GM18861 (cell line): ENCODE measurements at regions not wholly inside any gene's neighbourhood (a gene's known extent, or its start where the extent isn't known, plus 50 kb on each side); places are given as distances from the start of the nearest gene placed in this dataset.

Source experiments
- ATAC-seq: cut with Tn5 transposase; IDR thresholded peaks from one replicate; pipeline ENCODE4 v1.9.1; 2021; ENCODE audit not compliant: unreplicated experiment

GRCh38 chr6:119482850-119483285 lies 133.3 kb upstream of the MAN1A1 start:
- ATAC-seq = no peak

- no peak for ATAC-seq
These were observed 132.4 kb upstream of the MAN1A1 start for GRCh38 chr6:119481976-119482375.

DNA sequence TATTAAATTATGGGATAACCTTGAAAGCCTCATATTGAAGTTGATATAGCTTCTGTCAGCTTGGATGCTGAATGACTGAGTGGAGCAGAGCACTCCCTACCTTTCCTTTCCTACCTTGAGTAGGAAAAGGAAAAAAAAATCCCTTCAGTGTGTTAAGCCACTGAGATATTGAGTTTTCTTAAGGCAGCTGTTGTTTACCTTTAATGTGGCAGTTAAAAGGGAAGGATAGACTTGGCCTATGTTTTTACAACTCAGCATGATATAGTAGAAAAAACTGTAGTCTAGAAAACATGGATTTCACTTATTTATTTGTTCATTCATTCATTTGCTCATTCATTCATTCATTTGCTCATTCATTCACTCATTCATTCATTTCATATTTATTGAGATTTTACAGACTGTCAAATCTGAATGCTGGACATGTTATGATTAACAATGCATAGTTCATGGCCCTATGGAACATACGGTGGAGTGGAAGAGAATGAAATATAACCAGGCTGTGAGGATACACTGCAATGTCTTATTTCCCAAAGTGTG lies 131.5 kb upstream of the MAN1A1 start:
- no peak for ATAC-seq

DNA sequence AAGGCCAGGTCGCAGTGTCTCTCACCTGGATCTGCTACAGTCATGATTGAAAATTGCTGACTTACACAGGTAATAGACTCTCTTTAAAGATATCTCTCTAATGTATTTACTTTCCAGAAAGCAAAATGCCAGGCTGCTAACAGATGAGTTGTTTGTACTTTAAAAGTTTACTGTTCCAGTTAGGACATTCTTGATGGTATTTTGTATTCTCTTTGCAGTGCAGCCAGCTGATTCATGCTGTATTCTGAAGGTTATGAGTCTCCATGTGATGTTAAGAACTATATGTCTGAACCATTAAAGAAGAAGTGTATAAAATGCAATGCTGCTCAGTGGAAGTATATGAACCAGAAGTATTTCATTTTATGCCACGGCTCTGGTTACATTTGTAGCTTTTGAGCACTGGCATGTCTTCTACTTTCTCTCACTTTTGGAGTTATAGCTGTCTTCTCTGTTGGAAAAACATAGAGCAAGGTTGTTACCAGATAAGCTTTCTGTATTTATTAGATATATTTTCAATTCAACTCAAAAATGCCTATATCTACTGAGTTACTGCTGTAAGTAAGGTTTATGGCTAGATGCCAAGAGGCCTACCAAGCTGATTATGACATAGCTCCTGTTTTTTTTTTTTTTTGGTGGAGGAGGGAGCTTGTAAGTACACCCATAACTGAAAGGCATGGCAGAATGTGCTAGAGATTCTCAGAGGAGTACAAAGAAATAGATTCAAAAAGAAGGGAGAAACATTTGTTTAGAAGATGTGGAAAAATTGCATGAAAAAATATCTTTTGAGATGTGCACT lies 130.5 kb upstream of the MAN1A1 start:
- ATAC-seq = no peak

DNA sequence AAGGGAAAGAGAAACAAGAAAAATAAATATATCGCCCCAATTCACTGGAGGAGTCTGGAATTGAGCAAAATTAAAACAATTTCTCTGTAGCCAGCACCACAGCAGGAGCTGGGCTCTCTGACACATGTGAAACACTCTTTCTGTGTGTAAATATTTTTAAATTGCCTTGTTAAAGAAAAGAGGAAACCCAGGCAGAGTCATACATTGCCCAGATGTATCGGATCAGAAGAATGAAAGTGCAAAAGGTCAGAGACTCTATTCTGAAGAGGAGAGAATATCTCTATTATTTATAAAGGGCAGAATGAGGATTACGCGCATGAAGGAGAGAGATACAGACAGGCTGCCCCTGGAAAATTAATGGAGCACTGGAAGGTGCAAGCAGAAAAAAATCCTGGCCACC lies 127.0 kb upstream of the MAN1A1 start:
- ATAC-seq = peak; percentile 83

DNA sequence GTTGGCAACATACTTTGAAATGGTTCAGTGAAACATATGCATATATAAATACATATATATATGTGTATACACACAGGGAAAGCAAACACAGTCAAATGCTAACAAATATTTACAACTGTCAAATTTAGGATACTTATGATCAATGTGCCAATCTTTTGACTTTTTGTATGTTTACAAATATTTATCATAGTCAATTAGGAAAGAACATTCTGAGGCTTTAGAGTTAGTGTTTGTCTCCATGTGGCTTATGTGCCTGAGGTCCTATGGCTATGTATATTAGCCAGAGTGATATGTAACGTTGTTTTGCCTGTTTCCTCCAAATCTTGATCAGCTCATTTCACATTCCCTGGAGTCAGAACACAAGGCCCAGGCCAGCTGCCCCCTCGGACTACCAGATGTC lies 126.5 kb upstream of the MAN1A1 start:
- no peak for ATAC-seq

GRCh38 chr6:119470893-119471542 lies 121.5 kb upstream of the MAN1A1 start:
- ATAC-seq = no peak

DNA sequence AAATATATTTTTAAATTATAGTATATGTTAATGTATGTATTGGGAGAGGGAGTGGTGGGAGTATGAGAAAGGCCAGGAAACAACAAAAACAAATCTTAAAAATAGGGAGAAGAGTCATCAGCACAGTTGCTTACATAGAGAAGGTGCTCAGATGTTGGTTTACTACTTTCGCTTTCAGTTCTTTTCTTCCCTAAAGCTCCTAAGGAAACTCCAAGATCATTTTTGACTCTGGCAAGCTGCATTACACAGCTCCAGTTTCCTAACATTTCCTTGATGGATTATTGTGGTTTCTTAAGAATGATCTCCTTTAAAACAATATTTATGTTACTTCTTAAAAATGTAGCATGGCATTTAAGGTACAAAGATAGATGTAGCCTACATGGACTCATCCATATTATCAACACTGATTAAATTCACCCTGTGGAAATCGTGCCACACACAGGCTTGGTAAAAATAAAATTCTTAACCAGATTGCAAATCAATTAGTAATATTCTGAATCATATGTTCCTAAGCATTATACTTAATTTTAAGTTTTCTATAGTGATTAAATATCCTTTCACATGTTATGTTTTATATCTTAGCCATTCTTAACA lies 118.0 kb upstream of the MAN1A1 start:
- ATAC-seq = no peak

DNA sequence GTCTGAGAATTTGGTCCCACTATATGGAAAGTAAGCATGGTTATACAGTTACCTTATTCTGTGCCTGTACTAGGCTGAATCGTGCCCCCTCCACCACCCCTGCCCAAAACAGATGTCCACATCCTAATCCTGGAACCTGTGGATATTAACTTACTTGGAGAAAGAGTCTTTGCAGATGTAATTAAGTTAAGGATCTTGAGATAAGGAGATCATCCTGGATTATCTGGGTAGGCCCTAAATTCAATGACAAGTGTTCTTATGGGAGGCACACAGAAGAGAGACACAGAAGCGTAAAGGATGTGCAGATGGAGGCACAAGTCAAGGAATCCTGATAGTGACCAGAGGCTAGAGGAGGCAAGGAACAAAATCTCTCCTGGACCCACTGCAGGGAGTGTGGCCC lies 116.7 kb upstream of the MAN1A1 start:
- no peak for ATAC-seq

DNA sequence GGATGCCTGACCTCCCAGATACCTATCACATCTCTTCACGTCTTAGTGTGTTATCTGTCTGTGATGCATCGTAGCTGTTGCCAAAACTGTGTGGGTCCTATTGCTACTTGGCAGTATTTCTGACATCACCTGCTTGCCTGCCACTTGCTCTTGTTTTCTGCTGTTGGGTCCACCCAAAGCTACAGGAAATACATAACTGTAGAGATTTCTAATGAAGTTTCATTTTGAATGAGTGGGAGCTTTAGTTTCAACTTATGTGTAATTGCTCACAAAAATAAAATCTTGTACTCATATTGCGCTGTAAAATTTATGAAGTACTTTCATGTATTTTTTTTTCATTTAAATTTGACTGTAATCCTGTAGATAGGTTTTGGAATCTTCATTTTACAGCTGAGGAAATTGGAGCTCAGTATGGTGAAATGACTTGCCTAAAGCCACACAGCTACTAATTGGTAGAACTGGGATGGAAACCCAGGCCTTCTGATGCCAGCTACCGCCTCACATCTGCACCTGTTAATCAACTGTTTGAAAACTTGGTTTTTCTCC lies 113.6 kb upstream of the MAN1A1 start:
- ATAC-seq = peak; percentile 85

DNA sequence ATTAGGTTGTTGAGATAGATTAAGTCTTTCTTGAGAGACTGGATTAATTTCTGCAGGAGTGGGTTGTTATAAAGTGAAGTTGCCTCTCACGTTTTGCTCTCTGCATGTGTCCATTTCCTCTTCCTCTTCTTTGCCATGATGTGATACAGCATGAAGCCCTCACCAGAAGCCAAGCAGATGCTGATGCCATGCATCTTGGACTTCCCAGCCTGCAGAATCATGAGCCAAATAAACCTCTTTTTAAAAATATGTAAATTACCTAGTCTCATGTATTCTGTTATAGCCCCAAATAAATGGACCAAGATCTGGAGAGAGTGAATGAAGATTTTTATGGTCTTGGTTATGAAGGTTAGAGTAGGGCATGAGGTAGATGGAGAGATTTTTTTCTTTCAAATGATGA lies 111.6 kb upstream of the MAN1A1 start:
- no peak for ATAC-seq

- ATAC-seq = peak; percentile 79
These were observed 109.8 kb upstream of the MAN1A1 start for GRCh38 chr6:119459207-119459974.

DNA sequence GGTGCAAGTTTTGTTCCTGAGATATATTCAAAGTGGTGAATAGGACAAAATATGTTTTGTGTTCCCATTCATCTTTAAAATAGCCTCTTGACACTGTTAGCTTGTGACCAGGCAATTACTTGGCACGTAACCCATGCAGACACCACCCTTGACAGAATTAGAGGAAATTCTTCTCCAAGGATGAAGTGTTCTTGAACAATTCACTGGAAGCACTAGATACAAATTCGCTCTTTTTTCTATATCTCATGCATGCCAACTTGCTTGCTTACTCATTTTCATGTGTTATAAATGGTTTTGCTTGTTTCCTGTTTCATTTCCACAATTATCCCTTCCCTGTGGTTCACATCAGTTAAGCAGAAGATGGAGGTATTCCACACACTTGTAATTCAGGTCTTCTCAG lies 105.2 kb upstream of the MAN1A1 start:
- no peak for ATAC-seq

DNA sequence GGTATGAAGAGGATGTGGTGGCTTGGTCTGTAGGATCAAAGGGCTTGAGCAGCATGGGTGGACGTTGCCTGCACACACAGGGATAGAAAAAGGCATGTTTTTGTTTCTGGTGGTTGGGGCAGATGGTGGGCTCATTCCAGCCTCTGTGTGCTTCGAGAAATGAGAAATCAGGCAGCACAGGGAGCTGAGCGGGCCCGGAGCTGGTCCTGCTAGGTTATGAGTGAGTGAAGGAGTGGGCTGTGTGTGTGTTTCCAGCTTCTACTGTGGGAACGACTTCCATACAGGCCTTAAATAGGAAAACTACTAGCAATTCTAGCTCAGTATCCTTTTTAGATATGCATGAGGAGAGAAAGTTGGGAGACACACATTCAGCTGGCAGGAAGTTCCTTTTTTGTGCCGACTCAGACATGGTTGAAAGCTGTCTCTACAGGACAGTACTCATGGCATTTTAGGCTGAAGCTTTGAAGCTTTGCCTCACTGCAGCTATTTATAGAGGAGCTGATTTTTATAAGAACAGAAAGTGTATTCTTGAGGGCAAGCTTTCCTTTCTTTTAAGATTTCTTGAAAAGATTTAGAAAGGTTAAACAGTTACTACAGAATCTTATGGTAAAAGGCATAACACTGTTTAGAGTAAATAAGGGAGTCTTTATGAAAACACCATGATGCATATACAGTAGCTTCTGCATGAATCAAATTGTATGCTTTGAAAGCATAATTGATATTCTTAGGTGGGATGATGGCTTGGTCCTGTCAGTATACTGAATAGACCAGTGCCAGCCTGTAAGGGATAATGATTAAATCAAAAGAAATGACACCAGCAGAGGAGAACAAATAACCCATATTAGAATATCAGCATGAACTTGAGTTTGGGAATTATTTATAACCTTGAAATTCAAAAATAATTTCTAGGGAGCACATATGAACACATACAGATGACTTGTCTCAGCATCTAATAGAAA lies 104.0 kb upstream of the MAN1A1 start:
- ATAC-seq = no peak

- ATAC-seq = no peak
These were observed 100.0 kb upstream of the MAN1A1 start for GRCh38 chr6:119449331-119450156.

DNA sequence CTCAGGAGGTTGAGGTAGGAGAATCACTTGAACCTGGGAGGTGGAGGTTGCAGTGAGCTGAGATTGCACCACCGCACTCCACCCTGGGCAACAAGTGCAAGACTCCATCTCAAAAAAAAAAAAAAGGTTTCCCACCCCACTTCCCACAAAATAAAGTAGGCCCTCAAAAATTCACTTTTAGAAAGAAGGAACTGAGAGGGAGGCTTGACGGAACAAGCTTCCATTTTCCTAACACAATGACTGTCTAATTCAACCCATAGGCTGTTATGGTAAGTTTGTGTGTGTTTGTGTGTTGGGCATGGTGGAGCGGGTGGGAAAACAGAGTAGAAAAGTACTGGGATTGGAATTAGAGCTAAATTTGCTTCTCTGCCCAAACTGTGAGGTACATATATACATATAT lies 98.4 kb upstream of the MAN1A1 start:
- ATAC-seq = no peak

DNA sequence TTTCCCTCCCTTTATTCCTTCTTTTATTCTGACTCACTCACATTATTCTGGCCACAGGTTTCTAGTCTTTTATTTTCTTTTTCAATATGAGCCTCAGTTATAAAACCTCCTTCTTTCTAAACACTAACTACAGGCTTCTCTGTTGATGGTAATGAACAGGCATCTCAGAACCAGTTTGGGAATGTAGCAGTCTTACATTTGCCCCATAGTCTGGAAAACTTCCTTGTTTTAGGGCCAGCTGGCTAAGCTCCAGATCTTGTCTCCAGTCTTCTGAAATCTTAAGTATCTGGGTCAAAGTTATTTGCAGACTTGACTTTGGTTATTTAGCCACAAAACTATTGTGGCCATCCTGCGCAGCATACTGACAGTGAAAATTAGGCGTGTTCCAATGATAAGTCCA lies 97.0 kb upstream of the MAN1A1 start:
- ATAC-seq = no peak

GRCh38 chr6:119446115-119446554 lies 96.6 kb upstream of the MAN1A1 start:
- no peak for ATAC-seq

DNA sequence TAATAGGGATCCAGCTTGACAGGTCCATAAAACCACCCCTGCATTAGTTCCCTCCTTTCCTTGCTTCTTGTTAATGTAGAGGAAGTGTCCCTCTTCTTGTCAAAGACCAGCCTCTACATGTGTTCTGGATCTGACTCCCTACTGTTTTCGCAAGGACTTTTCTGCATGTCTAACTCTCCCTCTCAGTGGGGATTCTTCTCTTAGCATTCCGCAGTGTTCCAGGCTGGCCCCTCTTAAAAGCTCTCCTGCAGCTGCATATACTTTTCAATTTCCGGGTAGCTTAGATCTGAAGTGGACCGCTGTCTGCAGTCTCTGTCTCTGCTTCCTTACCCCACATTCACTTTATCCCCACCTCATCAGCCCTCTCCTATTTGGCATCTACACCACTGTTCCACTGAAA lies 96.1 kb upstream of the MAN1A1 start:
- no peak for ATAC-seq
